ENCODE measurements at regions not wholly inside any gene's neighbourhood (a gene's known extent, or its start where the extent isn't known, plus 50 kb on each side); places are given as distances from the start of the nearest gene placed in this dataset.

DNA sequence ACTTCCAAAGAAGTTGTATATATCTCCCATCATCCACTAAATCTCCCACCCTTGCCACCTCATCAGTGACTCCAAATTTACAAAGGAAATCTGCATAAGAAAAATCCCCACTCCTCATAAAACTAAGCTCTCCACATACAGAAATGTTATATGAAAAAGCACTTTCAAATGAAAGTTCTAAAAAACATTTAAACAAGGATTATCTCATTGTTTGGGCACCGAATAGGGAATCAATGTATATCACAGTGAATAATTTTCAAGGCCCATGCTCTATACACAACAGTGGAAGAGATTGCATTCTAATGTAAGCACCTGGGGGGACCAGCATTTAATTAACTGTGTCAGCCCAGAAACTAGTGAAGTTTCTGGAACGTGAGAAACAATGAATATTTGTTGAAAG, 70.1 kb downstream of the OSR1 start:
- in situ Hi-C loops (cut with MboI), result no loop called here
- TF ChIP-seq, protein P1, sequence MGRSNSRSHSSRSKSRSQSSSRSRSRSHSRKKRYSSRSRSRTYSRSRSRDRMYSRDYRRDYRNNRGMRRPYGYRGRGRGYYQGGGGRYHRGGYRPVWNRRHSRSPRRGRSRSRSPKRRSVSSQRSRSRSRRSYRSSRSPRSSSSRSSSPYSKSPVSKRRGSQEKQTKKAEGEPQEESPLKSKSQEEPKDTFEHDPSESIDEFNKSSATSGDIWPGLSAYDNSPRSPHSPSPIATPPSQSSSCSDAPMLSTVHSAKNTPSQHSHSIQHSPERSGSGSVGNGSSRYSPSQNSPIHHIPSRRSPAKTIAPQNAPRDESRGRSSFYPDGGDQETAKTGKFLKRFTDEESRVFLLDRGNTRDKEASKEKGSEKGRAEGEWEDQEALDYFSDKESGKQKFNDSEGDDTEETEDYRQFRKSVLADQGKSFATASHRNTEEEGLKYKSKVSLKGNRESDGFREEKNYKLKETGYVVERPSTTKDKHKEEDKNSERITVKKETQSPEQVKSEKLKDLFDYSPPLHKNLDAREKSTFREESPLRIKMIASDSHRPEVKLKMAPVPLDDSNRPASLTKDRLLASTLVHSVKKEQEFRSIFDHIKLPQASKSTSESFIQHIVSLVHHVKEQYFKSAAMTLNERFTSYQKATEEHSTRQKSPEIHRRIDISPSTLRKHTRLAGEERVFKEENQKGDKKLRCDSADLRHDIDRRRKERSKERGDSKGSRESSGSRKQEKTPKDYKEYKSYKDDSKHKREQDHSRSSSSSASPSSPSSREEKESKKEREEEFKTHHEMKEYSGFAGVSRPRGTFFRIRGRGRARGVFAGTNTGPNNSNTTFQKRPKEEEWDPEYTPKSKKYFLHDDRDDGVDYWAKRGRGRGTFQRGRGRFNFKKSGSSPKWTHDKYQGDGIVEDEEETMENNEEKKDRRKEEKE (IDR thresholded peaks at IDR 0.05; ENCODE audit: borderline replicate concordance in 1 of 2, control insufficient read depth in 1 of 2, low read depth in 2 of 2, low read length in 1 of 2), result no peak
- TF ChIP-seq TBP (optimal IDR thresholded peaks at IDR 0.05; ENCODE audit: low read depth, low read length) (no peak), ZNF785 (CRISPR knock-in tag; IDR thresholded peaks at IDR 0.05) (no peak), ZNF764 (CRISPR knock-in tag; IDR thresholded peaks at IDR 0.05; ENCODE audit: low read depth) (no peak), ZFP30 (CRISPR knock-in tag; IDR thresholded peaks at IDR 0.05; ENCODE audit: borderline replicate concordance) (no peak), ZNF121 (CRISPR knock-in tag; conservative IDR thresholded peaks at IDR 0.05) (no peak), TRIM28 (IDR thresholded peaks at IDR 0.05) (no peak), HCFC1 (IDR thresholded peaks at IDR 0.05; ENCODE audit: low read depth, low read length) (no peak), BACH1 (tag; IDR thresholded peaks at IDR 0.05) (no peak), KLF13 (tag; IDR thresholded peaks at IDR 0.05; ENCODE audit: borderline replicate concordance, low read depth) (no peak), HLTF (IDR thresholded peaks at IDR 0.05) (no peak)
- TF ChIP-seq, protein P2, sequence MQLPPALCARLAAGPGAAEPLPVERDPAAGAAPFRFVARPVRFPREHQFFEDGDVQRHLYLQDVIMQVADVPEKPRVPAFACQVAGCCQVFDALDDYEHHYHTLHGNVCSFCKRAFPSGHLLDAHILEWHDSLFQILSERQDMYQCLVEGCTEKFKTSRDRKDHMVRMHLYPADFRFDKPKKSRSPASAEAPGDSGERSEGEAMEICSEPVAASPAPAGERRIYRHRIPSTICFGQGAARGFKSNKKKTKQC (CRISPR knock-in tag; IDR thresholded peaks at IDR 0.05), result no peak
- Histone ChIP-seq H3K36me3 (ENCODE audit: control insufficient read depth, insufficient read depth, low read length) (no peaks in the 10 kb centered on the region), H3K27ac (ENCODE audit: extremely low read depth, low read depth, low read length) (no peak overlapping the region), H2AFZ (ENCODE audit: low read depth, low read length) (no peak overlapping the region), H3K79me2 (ENCODE audit: control insufficient read depth, insufficient read depth, low read length) (no peaks in the 10 kb centered on the region), H3K9me1 (ENCODE audit: control insufficient read depth, insufficient read depth, low read length) (no peaks in the 10 kb centered on the region), H3K9ac (ENCODE audit: insufficient read depth in 1 of 2, low read depth in 2 of 2, low read length in 2 of 2) (no peak overlapping the region), H3K27me3 (ENCODE audit: control insufficient read depth in 2 of 2, insufficient read depth in 2 of 2, low read length in 2 of 2) (no peaks in the 10 kb centered on the region), H3K4me2 (ENCODE audit: insufficient read depth, low read length) (no peak overlapping the region), H3K4me3 (no peak overlapping the region), H3K4me1 (replicated peaks in 1 of 2; ENCODE audit: control insufficient read depth in 2 of 2, insufficient read depth in 2 of 2, low read length in 2 of 2) (no peaks in the 10 kb centered on the region), H3K9me3 (replicated peaks; ENCODE audit: control insufficient read depth, insufficient read depth, low read depth, low read length) (no peaks in the 10 kb centered on the region), H4K20me1 (replicated peaks; ENCODE audit: control insufficient read depth, insufficient read depth, low read length) (no peaks in the 10 kb centered on the region)
- intact Hi-C loops (cut with micrococcal nuclease), result no loop called here
- ChIA-PET CTCF (ENCODE audit: low intra/inter-chr PET ratio) (no interaction called here), POLR2A (interaction anchor here (0.8 kb wide), 1 partner anchor 539 kb away, joined by 3 read pairs; no protein-coding TSS in a partner anchor)
- ATAC-seq (no peak), FAIRE-seq (no peak), DNase-seq (ENCODE audit: extremely low read depth in 1 of 4, low spot score in 3 of 4) (no peak)
- 0% methylated on average over 2 of the region's 2 CpGs for WGBS (ENCODE audit: insufficient coverage, low coverage, missing lambda C conversion rate)
- BruUV-seq (replicated peaks), result no TSS peak
